Panc1 (cell line): ENCODE measurements at regions not wholly inside any gene's neighbourhood (a gene's known extent, or its start where the extent isn't known, plus 50 kb on each side); places are given as distances from the start of the nearest gene placed in this dataset.

Source experiments
- ATAC-seq: fragments of 200-7000 bp; cut with Tn5 transposase; 2 replicates; pipeline ENCODE4 v1.9.1; 2020; ENCODE audit warnings: mild to moderate bottlenecking, moderate library complexity
- BruUV-seq: library from RNA; stranded (reverse); fragments of 400-500 nt; replicated peaks from 2 replicates; lab custom pipeline; 2021; lab: Mats Ljungman, UMichigan
- CTCF ChIA-PET: fragments of 300-600 bp; sonication (Branson Sonifier 250); formaldehyde crosslinking; loops from one replicate; lab custom pipeline; 2022; ENCODE audit warnings: antibody characterized with exemption; lab: Charles Lee
- POLR2A ChIA-PET: fragments of 300-600 bp; sonication (Branson Sonifier 250); formaldehyde crosslinking; loops from one replicate; lab custom pipeline; 2022; ENCODE audit warnings: antibody characterized with exemption; lab: Charles Lee
- DNase-seq: peaks from one replicate; pipeline ENCODE4 v3.0.0-alpha.2; 2010; ENCODE audit warnings: low read depth, low spot score
- H3K27ac ChIP-seq: 2 replicates; pipeline ENCODE4 v1.5.1; 2011; ENCODE audit warnings: mild to moderate bottlenecking, low read length, inconsistent platforms
- H3K27me3 ChIP-seq: fragments of 200-500 bp; sonication (Bioruptor generic); 2 replicates; pipeline ENCODE4 v1.6.0; 2014; ENCODE audit warnings: low read length, inconsistent platforms; ENCODE audit not compliant: control insufficient read depth, insufficient read depth
- H3K36me3 ChIP-seq: fragments of 200-500 bp; sonication (Bioruptor generic); 2 replicates; pipeline ENCODE4 v1.5.1; 2014; ENCODE audit warnings: inconsistent platforms, mild to moderate bottlenecking, low read length, moderate library complexity; ENCODE audit not compliant: control insufficient read depth, insufficient read depth
- H3K4me1 ChIP-seq: 2 replicates; pipeline ENCODE4 v1.5.1; 2011; ENCODE audit warnings: inconsistent platforms, mild to moderate bottlenecking, low read length, moderate library complexity; ENCODE audit not compliant: control insufficient read depth, insufficient read depth
- H3K4me3 ChIP-seq, 2 experiments: 2 replicates each; pipeline ENCODE4 v1.5.1; 2011 to 2012; ENCODE audit warnings: low read depth in 2 of 2, low read length in 2 of 2, mild to moderate bottlenecking in 2 of 2, inconsistent platforms in 1 of 2, moderate library complexity in 1 of 2
- H3K9me3 ChIP-seq: fragments of 200-500 bp; sonication (Bioruptor generic); 2 replicates; pipeline ENCODE4 v1.5.1; 2014; ENCODE audit warnings: low read depth, mild to moderate bottlenecking, inconsistent platforms, low read length, moderate library complexity; ENCODE audit not compliant: control insufficient read depth, insufficient read depth
- POLR2AphosphoS5 ChIP-seq: IDR thresholded peaks from 2 replicates; pipeline ENCODE4 v1.6.1; 2012; ENCODE audit warnings: mild to moderate bottlenecking, low read depth, low read length, moderate library complexity
- REST ChIP-seq, 2 experiments: IDR thresholded peaks; 2 replicates each; pipeline ENCODE4 v1.6.1; 2011 to 2012; ENCODE audit warnings: low read depth in 2 of 2, control low read depth in 1 of 2, low read length in 1 of 2, mild to moderate bottlenecking in 1 of 2, moderate library complexity in 1 of 2; ENCODE audit not compliant: insufficient read depth in 1 of 2
- SIN3A ChIP-seq: IDR thresholded peaks from 2 replicates; pipeline ENCODE4 v1.6.1; 2012; ENCODE audit warnings: low read depth, mild to moderate bottlenecking, low read length, moderate library complexity, borderline replicate concordance; ENCODE audit not compliant: insufficient read depth
- TCF7L2 ChIP-seq: IDR thresholded peaks from 2 replicates; pipeline ENCODE4 v1.6.1; 2011; ENCODE audit warnings: mild to moderate bottlenecking, low read depth, low read length, inconsistent platforms
- in situ Hi-C: cut with HindIII; loops from 2 replicates; pipeline ENCODE4 v1.10.0; 2016; ENCODE audit warnings: low sequenced_read_pairs, low pct_unique_long_range_greater_than_20kb
- intact Hi-C: fragments of 100-400 bp; cut with micrococcal nuclease; formaldehyde crosslinking; loops from one replicate; pipeline ENCODE4 v1.10.0; 2022; ENCODE audit not compliant: unreplicated experiment
- TF ChIP-seq, protein P1 (sequence below): fragments of 450-650 bp; IDR thresholded peaks from 2 replicates; pipeline ENCODE4 v1.5.1; 2017; ENCODE audit warnings: mild to moderate bottlenecking

- ATAC-seq: no peak
- POLR2A ChIA-PET: no interaction called here
- no TSS peak for BruUV-seq
Observed at GRCh38 chr18:52190631-52191030, 149.4 kb upstream of the DCC start.

GRCh38 chr18:52200406-52200805, 139.6 kb upstream of the DCC start:
- intact Hi-C loops (no loop called here), in situ Hi-C loops (no loop called here)
- Histone ChIP-seq H3K27me3 (no peaks in the 10 kb centered on the region), H3K36me3 (no peaks in the 10 kb centered on the region), H3K4me3 (no peak overlapping the region), H3K4me1 (no peaks in the 10 kb centered on the region), H3K27ac (no peak overlapping the region), H3K9me3 (no peaks in the 10 kb centered on the region)
- no peak for TF ChIP-seq POLR2AphosphoS5
- TF ChIP-seq TCF7L2: no peak
- TF ChIP-seq SIN3A: no peak
- TF ChIP-seq REST (IDR thresholded peaks at IDR 0.05; ENCODE audit: insufficient read depth in 1 of 2, low read depth in 2 of 2, low read length in 1 of 2): no peak
- TF ChIP-seq, protein P1, sequence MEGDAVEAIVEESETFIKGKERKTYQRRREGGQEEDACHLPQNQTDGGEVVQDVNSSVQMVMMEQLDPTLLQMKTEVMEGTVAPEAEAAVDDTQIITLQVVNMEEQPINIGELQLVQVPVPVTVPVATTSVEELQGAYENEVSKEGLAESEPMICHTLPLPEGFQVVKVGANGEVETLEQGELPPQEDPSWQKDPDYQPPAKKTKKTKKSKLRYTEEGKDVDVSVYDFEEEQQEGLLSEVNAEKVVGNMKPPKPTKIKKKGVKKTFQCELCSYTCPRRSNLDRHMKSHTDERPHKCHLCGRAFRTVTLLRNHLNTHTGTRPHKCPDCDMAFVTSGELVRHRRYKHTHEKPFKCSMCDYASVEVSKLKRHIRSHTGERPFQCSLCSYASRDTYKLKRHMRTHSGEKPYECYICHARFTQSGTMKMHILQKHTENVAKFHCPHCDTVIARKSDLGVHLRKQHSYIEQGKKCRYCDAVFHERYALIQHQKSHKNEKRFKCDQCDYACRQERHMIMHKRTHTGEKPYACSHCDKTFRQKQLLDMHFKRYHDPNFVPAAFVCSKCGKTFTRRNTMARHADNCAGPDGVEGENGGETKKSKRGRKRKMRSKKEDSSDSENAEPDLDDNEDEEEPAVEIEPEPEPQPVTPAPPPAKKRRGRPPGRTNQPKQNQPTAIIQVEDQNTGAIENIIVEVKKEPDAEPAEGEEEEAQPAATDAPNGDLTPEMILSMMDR: no peak
- CTCF ChIA-PET: no interaction called here
- ATAC-seq (no peak), DNase-seq (no peak)
- POLR2A ChIA-PET: no interaction called here
- BruUV-seq: no TSS peak

More at GRCh38 chr18:52190631-52191030, 149.4 kb upstream of the DCC start:
- H3K9me3 ChIP-seq: no peaks in the 10 kb centered on the region
- CTCF ChIA-PET: no interaction called here
- H3K4me1 ChIP-seq: no peaks in the 10 kb centered on the region
- in situ Hi-C loops (no loop called here), intact Hi-C loops (no loop called here)
- DNase-seq: no peak
- H3K4me3 ChIP-seq: no peak overlapping the region
- TF ChIP-seq, protein P1: no peak
- TF ChIP-seq TCF7L2 (no peak), REST (IDR thresholded peaks at IDR 0.05; ENCODE audit: insufficient read depth in 1 of 2, low read depth in 2 of 2, low read length in 1 of 2) (no peak), SIN3A (no peak), POLR2AphosphoS5 (no peak)
- H3K27ac ChIP-seq: no peak overlapping the region
- H3K27me3 ChIP-seq: no peaks in the 10 kb centered on the region
- no peaks in the 10 kb centered on the region for H3K36me3 ChIP-seq
